ENCODE measurements at regions not wholly inside any gene's neighbourhood (a gene's known extent, or its start where the extent isn't known, plus 50 kb on each side); places are given as distances from the start of the nearest gene placed in this dataset.

- TF ChIP-seq SRF (IDR thresholded peaks at IDR 0.05; ENCODE audit: low read depth, low read length) (no peak), PHF8 (conservative IDR thresholded peaks at IDR 0.05; ENCODE audit: low read depth, low read length) (no peak), NRF1 (IDR thresholded peaks at IDR 0.05; ENCODE audit: low read depth, low read length) (no peak), EP300 (IDR thresholded peaks at IDR 0.05; ENCODE audit: borderline replicate concordance in 1 of 2, low read depth in 2 of 2, low read length in 2 of 2) (no peak)
Measured at GRCh38 chr5:97545446-97545845, 362.4 kb upstream of the RIOK2 start (continued).

Data from H1 (cell line).